Hepatocyte (in vitro differentiated cells): ENCODE measurements at regions not wholly inside any gene's neighbourhood (a gene's known extent, or its start where the extent isn't known, plus 50 kb on each side); places are given as distances from the start of the nearest gene placed in this dataset.

Experiments
- DNase-seq: peaks from one replicate; pipeline ENCODE4 v3.0.0-alpha.2; 2016; ENCODE audit warnings: low spot score
- H2AFZ ChIP-seq: fragments of 200-600 bp; sonication (generic); 2 replicates; pipeline ENCODE4 v1.6.0; 2016; ENCODE audit warnings: antibody characterized with exemption, mild to moderate bottlenecking
- H3K27ac ChIP-seq: fragments of 200-600 bp; sonication (generic); 2 replicates; pipeline ENCODE4 v1.5.1; 2016; ENCODE audit warnings: mild to moderate bottlenecking
- H3K27me3 ChIP-seq: fragments of 200-600 bp; sonication (generic); 2 replicates; pipeline ENCODE4 v1.6.1; 2016
- H3K36me3 ChIP-seq: fragments of 200-600 bp; sonication (generic); replicated peaks from 2 replicates; pipeline ENCODE4 v1.5.1; 2016; ENCODE audit warnings: low read depth; ENCODE audit not compliant: insufficient read depth
- H3K4me1 ChIP-seq: fragments of 200-600 bp; sonication (generic); 2 replicates; pipeline ENCODE4 v1.5.1; 2016; ENCODE audit warnings: mild to moderate bottlenecking, moderate library complexity; ENCODE audit not compliant: insufficient read depth
- H3K4me2 ChIP-seq: fragments of 200-600 bp; sonication (generic); 2 replicates; pipeline ENCODE4 v1.6.0; 2016
- H3K4me3 ChIP-seq: fragments of 200-600 bp; sonication (generic); 2 replicates; pipeline ENCODE4 v1.5.1; 2016; ENCODE audit warnings: mild to moderate bottlenecking
- H3K79me2 ChIP-seq: fragments of 200-600 bp; sonication (generic); 2 replicates; pipeline ENCODE4 v1.6.0; 2017; ENCODE audit warnings: mild to moderate bottlenecking
- H3K9me2 ChIP-seq: fragments of 200-600 bp; sonication (generic); replicated peaks from 2 replicates; pipeline ENCODE4 v1.6.0; 2017; ENCODE audit warnings: mild to moderate bottlenecking; ENCODE audit not compliant: insufficient read depth
- H3K9me3 ChIP-seq: fragments of 200-600 bp; sonication (generic); 2 replicates; pipeline ENCODE4 v1.5.1; 2016; ENCODE audit warnings: low read depth, mild to moderate bottlenecking
- H4K20me1 ChIP-seq: fragments of 200-600 bp; sonication (generic); 2 replicates; pipeline ENCODE4 v1.6.0; 2016; ENCODE audit warnings: mild to moderate bottlenecking; ENCODE audit not compliant: insufficient read depth, poor library complexity, severe bottlenecking
- CTCF ChIP-seq: fragments of 200-600 bp; sonication (generic); IDR thresholded peaks from 2 replicates; pipeline ENCODE4 v1.5.1; 2016; ENCODE audit warnings: antibody characterized with exemption, mild to moderate bottlenecking; ENCODE audit not compliant: poor library complexity
- EZH2 ChIP-seq: fragments of 200-600 bp; sonication (generic); IDR thresholded peaks from 2 replicates; pipeline ENCODE4 v1.6.1; 2016; ENCODE audit warnings: antibody characterized with exemption, mild to moderate bottlenecking, borderline replicate concordance
- EZH2phosphoT487 ChIP-seq: fragments of 200-600 bp; sonication (generic); IDR thresholded peaks from one replicate; pipeline ENCODE4 v1.6.1; 2018; ENCODE audit warnings: antibody characterized with exemption, mild to moderate bottlenecking, low read depth, moderate library complexity; ENCODE audit not compliant: unreplicated experiment, severe bottlenecking
- WGBS: methylation state at CpG from one replicate; pipeline ENCODE4 v1.1.6; 2016; ENCODE audit warnings: low lambda C conversion rate; ENCODE audit errors: missing lambda C conversion rate; 5-methylcytosine and 5-hydroxymethylcytosine counted together

- no peak for TF ChIP-seq EZH2
- TF ChIP-seq CTCF, result no peak
- TF ChIP-seq EZH2phosphoT487, result no peak
Observed at GRCh38 chr5:171534043-171534895, 114.8 kb downstream of the FGF18 start.

GRCh38 chr5:171535162-171535561 lies 115.7 kb downstream of the FGF18 start:
- WGBS, result 69% methylated on average over 1 of the region's 1 CpG
- Histone ChIP-seq H3K4me3 (no peak overlapping the region), H3K9me2 (no peaks in the 10 kb centered on the region), H3K4me1 (no peaks in the 10 kb centered on the region), H3K27me3 (no peaks in the 10 kb centered on the region), H3K4me2 (no peak overlapping the region), H3K36me3 (no peaks in the 10 kb centered on the region), H3K27ac (no peak overlapping the region), H2AFZ (no peak overlapping the region), H3K79me2 (no peaks in the 10 kb centered on the region), H4K20me1 (no peaks in the 10 kb centered on the region), H3K9me3 (no peaks in the 10 kb centered on the region)
- no peak for DNase-seq
- TF ChIP-seq CTCF (no peak), EZH2 (no peak), EZH2phosphoT487 (no peak)

More at GRCh38 chr5:171534043-171534895, 114.8 kb downstream of the FGF18 start:
- Histone ChIP-seq H3K9me2 (no peaks in the 10 kb centered on the region), H3K9me3 (no peaks in the 10 kb centered on the region), H2AFZ (no peak overlapping the region), H3K4me1 (no peaks in the 10 kb centered on the region), H3K4me3 (no peak overlapping the region), H3K27ac (no peak overlapping the region), H3K4me2 (no peak overlapping the region), H3K27me3 (no peaks in the 10 kb centered on the region), H3K79me2 (no peaks in the 10 kb centered on the region), H3K36me3 (no peaks in the 10 kb centered on the region), H4K20me1 (no peaks in the 10 kb centered on the region)
- 66% methylated on average over 13 of the region's 13 CpGs for WGBS
- no peak for DNase-seq

GRCh38 chr5:171537070-171537849 lies 117.8 kb downstream of the FGF18 start:
- Histone ChIP-seq H3K4me2 (no peak overlapping the region), H2AFZ (no peak overlapping the region), H3K4me3 (no peak overlapping the region), H3K9me2 (no peaks in the 10 kb centered on the region), H3K36me3 (no peaks in the 10 kb centered on the region), H3K9me3 (no peaks in the 10 kb centered on the region), H3K4me1 (no peaks in the 10 kb centered on the region), H3K27ac (no peak overlapping the region), H3K79me2 (no peaks in the 10 kb centered on the region), H3K27me3 (no peaks in the 10 kb centered on the region), H4K20me1 (no peaks in the 10 kb centered on the region)
- no peak for TF ChIP-seq EZH2
- TF ChIP-seq EZH2phosphoT487, result no peak
- TF ChIP-seq CTCF, result no peak
- WGBS, result 69% methylated on average over 9 of the region's 9 CpGs
- no peak for DNase-seq
